GM18873 (cell line): ENCODE measurements at regions not wholly inside any gene's neighbourhood (a gene's known extent, or its start where the extent isn't known, plus 50 kb on each side); places are given as distances from the start of the nearest gene placed in this dataset.
A peak's percentile ranks its signal among the peaks of the same experiment; 100 is the strongest.

Experiments
- ATAC-seq: cut with Tn5 transposase; IDR thresholded peaks from one replicate; pipeline ENCODE4 v1.9.1; 2021; ENCODE audit warnings: mild to moderate bottlenecking, moderate library complexity, moderate number of reproducible peaks; ENCODE audit not compliant: unreplicated experiment, low FRiP score

DNA sequence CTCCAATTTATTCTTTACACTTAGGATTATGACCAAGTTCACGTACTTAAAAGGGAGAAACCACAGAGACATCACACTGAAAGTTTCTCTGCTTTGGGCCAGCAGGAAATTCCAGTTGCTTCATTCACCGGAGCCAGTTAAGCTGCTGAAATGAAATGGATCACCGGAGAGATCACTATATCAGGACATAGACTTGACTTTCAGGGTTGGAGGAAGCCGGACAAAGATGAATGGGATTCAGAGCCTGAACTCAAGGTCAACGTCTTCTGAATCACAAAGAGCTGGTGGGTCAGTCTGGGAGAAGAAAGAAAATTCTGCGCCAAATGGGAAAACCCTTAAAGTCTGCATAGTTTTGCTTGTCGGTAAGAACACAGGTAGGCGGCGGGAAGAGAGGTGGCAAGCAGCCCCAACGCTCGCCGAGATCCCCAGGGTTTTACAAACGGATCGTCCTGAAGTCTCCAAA lies 81.9 kb upstream of the CCDC28A start:
- ATAC-seq, result no peak

GRCh38 chr6:138692058-138692977 lies 81.3 kb upstream of the CCDC28A start:
- peak; percentile 45 for ATAC-seq

GRCh38 chr6:138692978-138693909 lies 80.3 kb upstream of the CCDC28A start:
- ATAC-seq, result peak; percentile 33

DNA sequence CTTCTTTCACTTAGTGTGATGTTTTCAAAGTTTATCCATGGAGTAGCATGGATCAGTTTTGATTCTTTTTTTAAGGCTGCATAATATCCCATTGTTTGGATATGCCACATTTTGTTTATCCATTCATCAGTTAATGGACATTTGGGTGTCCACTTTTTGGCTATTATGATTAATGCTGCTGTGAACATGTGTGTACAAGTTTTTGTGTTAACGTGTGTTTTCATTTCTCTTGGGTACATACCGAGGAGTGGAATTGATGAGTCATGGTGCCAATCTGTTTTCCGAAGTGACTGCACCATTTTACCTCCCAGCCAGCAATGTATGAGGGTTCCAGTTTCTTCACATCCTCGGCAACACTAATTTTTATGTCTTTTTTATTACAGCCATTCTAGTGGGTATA lies 78.4 kb upstream of the CCDC28A start:
- ATAC-seq, result no peak

DNA sequence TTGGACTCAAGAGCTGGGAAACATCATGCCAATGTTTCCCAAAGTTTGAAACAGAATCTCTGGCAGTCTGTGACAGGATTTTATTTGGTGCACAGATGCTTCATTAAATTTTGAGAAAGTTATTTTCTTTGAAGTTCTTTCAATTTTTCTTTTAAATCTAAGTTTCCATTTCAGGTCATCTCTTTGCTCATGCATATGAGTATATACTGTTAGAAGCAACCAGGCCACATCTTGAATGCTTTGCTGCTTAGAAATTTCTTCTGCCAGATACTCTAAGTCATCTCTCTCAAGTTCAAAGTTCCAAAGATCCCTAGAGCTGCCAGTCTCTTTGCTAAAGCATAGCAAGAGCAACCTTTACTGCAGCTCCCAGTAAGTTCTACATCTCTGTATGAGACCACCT lies 59.1 kb upstream of the CCDC28A start:
- no peak for ATAC-seq

DNA sequence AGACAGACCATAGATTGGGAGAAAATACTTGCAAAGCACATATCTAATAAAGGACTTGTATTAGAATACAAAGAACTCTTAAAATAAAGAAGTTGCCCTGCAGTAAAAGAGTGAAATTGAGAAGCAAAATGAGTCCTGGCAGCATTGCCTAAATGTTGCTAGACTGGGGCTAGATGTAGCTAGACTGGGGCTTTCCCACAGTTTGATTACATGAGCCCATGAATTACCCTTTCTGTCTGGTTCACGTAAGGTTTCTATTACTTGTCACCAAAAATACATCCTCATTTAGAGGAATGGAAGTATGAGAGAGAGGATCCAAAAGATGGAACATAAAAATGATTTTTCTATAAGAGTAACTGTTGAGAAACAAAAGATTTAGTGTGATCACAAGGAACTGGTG lies 57.6 kb upstream of the CCDC28A start:
- ATAC-seq, result no peak

DNA sequence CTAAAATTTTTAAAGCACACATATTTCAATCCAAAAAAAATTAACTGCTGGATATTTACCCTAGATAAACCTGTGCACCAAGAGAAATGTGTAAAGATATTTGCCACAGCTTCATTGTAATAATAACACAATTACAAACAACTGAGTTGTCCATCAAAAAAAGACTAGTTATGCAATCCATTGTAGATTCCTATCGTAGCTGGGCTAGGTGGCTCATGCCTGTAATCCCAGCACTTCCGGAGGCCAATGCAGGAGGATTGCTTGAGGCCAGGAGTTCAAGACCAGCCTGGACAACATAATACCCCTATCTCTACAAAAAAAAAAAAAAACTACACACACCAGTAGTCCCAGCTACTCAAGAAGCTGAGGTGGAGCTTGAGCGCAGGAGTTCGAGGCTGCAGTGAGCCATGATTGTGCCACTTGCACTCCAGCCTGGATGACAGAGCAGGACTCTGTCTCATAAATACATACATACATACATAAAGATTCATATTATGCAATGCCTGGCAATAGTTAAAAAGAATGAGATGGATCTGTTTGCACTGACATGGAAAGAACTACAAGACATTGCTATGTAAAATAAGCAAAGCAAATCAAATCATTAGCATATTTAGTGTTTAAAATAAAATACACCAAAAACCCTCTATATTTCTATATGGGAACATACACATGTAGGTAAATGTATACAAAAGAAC lies 56.5 kb upstream of the CCDC28A start:
- ATAC-seq, result no peak

DNA sequence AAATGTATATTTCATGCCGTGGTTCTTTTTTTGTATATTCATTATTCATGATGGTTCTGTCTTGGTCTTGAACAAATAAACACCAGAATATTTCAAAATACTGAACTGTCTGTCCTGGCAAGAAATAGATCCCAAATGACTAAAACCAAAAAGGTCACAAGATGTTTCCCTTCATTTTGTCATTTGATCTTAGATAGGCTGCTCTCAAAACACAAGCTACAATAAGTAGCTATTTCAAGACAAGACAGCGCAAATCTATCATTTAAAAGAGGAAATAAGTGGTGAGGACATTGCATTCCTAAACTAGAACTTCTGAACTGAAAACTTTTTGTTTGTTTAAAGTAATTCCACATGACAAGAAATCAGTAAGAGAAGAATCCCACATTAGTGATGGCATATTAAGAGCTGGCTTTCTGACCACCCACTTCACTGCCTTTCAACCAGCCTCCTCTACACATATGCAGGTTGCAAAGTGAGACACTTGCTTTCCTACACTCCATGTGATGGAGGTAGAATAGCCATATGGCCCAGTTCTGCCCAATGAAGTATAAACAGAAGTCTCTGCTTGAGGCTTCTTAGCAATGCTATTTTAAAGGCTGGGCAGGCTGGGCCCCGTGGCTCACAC lies 54.4 kb upstream of the CCDC28A start:
- no peak for ATAC-seq

- ATAC-seq, result no peak
Observed at GRCh38 chr6:138719744-138720143, 53.8 kb upstream of the CCDC28A start.

GRCh38 chr6:138722425-138723371 lies 50.9 kb upstream of the CCDC28A start:
- no peak for ATAC-seq
